Neural cell (in vitro differentiated cells): ENCODE measurements at regions not wholly inside any gene's neighbourhood (a gene's known extent, or its start where the extent isn't known, plus 50 kb on each side); places are given as distances from the start of the nearest gene placed in this dataset.

ENCODE experiments used
- H2AFZ ChIP-seq: fragments of 200-600, 300-800 bp; sonication (generic), shearing (Covaris generic); 2 replicates; pipeline ENCODE4 v1.6.0; 2014; ENCODE audit warnings: low read depth, mild to moderate bottlenecking, antibody characterized with exemption, low read length, moderate library complexity
- H3F3A ChIP-seq: fragments of 200-600 bp; shearing (Covaris generic); 2 replicates; pipeline ENCODE4 v1.6.1; 2016; ENCODE audit warnings: mild to moderate bottlenecking, moderate library complexity, mixed read lengths, antibody characterized with exemption, low read length; ENCODE audit not compliant: insufficient read depth, poor library complexity, severe bottlenecking
- H3K27ac ChIP-seq: fragments of 200-600, 300-800 bp; sonication (generic), shearing (Covaris generic); 2 replicates; pipeline ENCODE4 v1.5.1; 2014; ENCODE audit warnings: mild to moderate bottlenecking, low read length, moderate library complexity
- H3K27me3 ChIP-seq: fragments of 300-800, 200-600 bp; sonication (generic), shearing (Covaris generic); 2 replicates; pipeline ENCODE4 v1.6.0; 2014; ENCODE audit warnings: mild to moderate bottlenecking, low read depth, low read length, moderate library complexity; ENCODE audit not compliant: insufficient read depth
- H3K36me3 ChIP-seq: fragments of 300-800, 200-600 bp; sonication (generic), shearing (Covaris generic); 2 replicates; pipeline ENCODE4 v1.5.1; 2014; ENCODE audit warnings: mild to moderate bottlenecking, antibody characterized with exemption, low read length, moderate library complexity; ENCODE audit not compliant: insufficient read depth
- H3K4me2 ChIP-seq: fragments of 300-800, 200-600 bp; sonication (generic), shearing (Covaris generic); 2 replicates; pipeline ENCODE4 v1.6.0; 2014; ENCODE audit warnings: mild to moderate bottlenecking, low read length
- H3K4me3 ChIP-seq: fragments of 300-800, 200-600 bp; sonication (generic), shearing (Covaris generic); 2 replicates; pipeline ENCODE4 v1.5.1; 2014; ENCODE audit warnings: mild to moderate bottlenecking, low read length, moderate library complexity
- H3K79me2 ChIP-seq: fragments of 200-600 bp; shearing (Covaris generic); replicated peaks from 2 replicates; pipeline ENCODE4 v1.6.0; 2014; ENCODE audit warnings: mild to moderate bottlenecking, low read length, moderate library complexity; ENCODE audit not compliant: insufficient read depth
- H3K9ac ChIP-seq: fragments of 300-800, 200-600 bp; sonication (generic), shearing (Covaris generic); 2 replicates; pipeline ENCODE4 v1.6.1; 2016; ENCODE audit warnings: mild to moderate bottlenecking, low read length, mixed read lengths
- H3K9me2 ChIP-seq: fragments of 200-600 bp; shearing (Covaris generic); 2 replicates; pipeline ENCODE4 v1.6.1; 2016; ENCODE audit warnings: mild to moderate bottlenecking, low read length, mixed read lengths; ENCODE audit not compliant: insufficient read depth
- H3K9me3 ChIP-seq: fragments of 200-600, 300-800 bp; sonication (generic), shearing (Covaris generic); 2 replicates; pipeline ENCODE4 v1.6.1; 2016; ENCODE audit warnings: mild to moderate bottlenecking, mixed run types, low read length, moderate library complexity, mixed read lengths
- H4K20me1 ChIP-seq: fragments of 200-600 bp; shearing (Covaris generic); 2 replicates; pipeline ENCODE4 v1.6.1; 2016; ENCODE audit warnings: mild to moderate bottlenecking, mixed run types; ENCODE audit not compliant: insufficient read depth
- EP300 ChIP-seq: fragments of 450-650 bp; conservative IDR thresholded peaks from 2 replicates; pipeline ENCODE4 v1.6.1; 2014; ENCODE audit warnings: antibody characterized with exemption, mild to moderate bottlenecking, moderate library complexity; ENCODE audit not compliant: poor library complexity, severe bottlenecking
- EZH2 ChIP-seq: fragments of 200-600, 300-800 bp; shearing (Covaris generic), sonication (generic); IDR thresholded peaks from 2 replicates; pipeline ENCODE4 v1.6.1; 2014; ENCODE audit warnings: antibody characterized with exemption, low read length, borderline replicate concordance, mild to moderate bottlenecking; ENCODE audit not compliant: insufficient read depth, poor library complexity, severe bottlenecking
- MXI1 ChIP-seq: fragments of 450-650 bp; conservative IDR thresholded peaks from 2 replicates; pipeline ENCODE4 v1.6.1; 2014; ENCODE audit warnings: antibody characterized with exemption, mild to moderate bottlenecking; ENCODE audit not compliant: poor library complexity, severe bottlenecking
- POLR2AphosphoS5 ChIP-seq: IDR thresholded peaks from 2 replicates; pipeline ENCODE4 v1.6.1; 2012
- RAD21 ChIP-seq: fragments of 450-650 bp; conservative IDR thresholded peaks from 2 replicates; pipeline ENCODE4 v1.6.1; 2014; ENCODE audit warnings: antibody characterized with exemption, mild to moderate bottlenecking, moderate library complexity
- SMC3 ChIP-seq: fragments of 450-650 bp; conservative IDR thresholded peaks from 2 replicates; pipeline ENCODE4 v1.6.1; 2014; ENCODE audit warnings: antibody characterized with exemption, mild to moderate bottlenecking, moderate library complexity; ENCODE audit not compliant: poor library complexity
- TAF1 ChIP-seq: IDR thresholded peaks from 2 replicates; pipeline ENCODE4 v1.6.1; 2012; ENCODE audit warnings: low read depth
- TF ChIP-seq, protein P1 (sequence below): IDR thresholded peaks from 2 replicates; pipeline ENCODE4 v1.6.1; 2012; ENCODE audit warnings: borderline replicate concordance
- TF ChIP-seq, protein P2 (sequence below): fragments of 450-650 bp; IDR thresholded peaks from 2 replicates; pipeline ENCODE4 v1.5.1; 2014; ENCODE audit warnings: antibody characterized with exemption, mild to moderate bottlenecking, moderate library complexity; ENCODE audit not compliant: poor library complexity, severe bottlenecking

DNA sequence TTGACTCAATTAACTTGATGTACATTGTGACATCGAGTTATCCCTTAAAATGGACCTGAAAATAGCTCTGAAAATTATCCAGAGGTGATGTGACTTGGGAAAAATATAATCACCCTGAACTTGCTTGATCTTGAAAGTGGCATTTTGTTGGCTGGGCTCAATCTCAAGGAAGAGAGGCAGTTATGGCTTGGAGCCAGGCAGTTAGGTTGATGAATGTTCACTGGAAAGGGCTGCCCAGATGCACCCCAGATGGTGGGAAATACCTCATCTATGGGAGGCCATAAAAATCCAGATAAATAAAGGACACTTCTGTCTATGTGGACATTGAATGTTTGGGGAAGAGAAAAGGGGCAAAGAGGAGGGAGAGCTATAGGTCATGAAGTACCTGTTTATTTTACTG is 55.7 kb upstream of the OR5AN1 start:
- Histone ChIP-seq H3K27ac (no peak overlapping the region), H3K9ac (no peak overlapping the region), H3K9me2 (no peaks in the 10 kb centered on the region), H4K20me1 (no peaks in the 10 kb centered on the region), H3K4me2 (no peak overlapping the region), H3F3A (no peaks in the 10 kb centered on the region), H2AFZ (no peak overlapping the region), H3K4me3 (no peak overlapping the region), H3K27me3 (no peaks in the 10 kb centered on the region), H3K9me3 (no peaks in the 10 kb centered on the region), H3K36me3 (no peaks in the 10 kb centered on the region), H3K79me2 (no peaks in the 10 kb centered on the region)
- no peak for TF ChIP-seq SMC3
- no peak for TF ChIP-seq EZH2
- TF ChIP-seq, protein P1, sequence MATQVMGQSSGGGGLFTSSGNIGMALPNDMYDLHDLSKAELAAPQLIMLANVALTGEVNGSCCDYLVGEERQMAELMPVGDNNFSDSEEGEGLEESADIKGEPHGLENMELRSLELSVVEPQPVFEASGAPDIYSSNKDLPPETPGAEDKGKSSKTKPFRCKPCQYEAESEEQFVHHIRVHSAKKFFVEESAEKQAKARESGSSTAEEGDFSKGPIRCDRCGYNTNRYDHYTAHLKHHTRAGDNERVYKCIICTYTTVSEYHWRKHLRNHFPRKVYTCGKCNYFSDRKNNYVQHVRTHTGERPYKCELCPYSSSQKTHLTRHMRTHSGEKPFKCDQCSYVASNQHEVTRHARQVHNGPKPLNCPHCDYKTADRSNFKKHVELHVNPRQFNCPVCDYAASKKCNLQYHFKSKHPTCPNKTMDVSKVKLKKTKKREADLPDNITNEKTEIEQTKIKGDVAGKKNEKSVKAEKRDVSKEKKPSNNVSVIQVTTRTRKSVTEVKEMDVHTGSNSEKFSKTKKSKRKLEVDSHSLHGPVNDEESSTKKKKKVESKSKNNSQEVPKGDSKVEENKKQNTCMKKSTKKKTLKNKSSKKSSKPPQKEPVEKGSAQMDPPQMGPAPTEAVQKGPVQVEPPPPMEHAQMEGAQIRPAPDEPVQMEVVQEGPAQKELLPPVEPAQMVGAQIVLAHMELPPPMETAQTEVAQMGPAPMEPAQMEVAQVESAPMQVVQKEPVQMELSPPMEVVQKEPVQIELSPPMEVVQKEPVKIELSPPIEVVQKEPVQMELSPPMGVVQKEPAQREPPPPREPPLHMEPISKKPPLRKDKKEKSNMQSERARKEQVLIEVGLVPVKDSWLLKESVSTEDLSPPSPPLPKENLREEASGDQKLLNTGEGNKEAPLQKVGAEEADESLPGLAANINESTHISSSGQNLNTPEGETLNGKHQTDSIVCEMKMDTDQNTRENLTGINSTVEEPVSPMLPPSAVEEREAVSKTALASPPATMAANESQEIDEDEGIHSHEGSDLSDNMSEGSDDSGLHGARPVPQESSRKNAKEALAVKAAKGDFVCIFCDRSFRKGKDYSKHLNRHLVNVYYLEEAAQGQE: no peak
- TF ChIP-seq, protein P2, sequence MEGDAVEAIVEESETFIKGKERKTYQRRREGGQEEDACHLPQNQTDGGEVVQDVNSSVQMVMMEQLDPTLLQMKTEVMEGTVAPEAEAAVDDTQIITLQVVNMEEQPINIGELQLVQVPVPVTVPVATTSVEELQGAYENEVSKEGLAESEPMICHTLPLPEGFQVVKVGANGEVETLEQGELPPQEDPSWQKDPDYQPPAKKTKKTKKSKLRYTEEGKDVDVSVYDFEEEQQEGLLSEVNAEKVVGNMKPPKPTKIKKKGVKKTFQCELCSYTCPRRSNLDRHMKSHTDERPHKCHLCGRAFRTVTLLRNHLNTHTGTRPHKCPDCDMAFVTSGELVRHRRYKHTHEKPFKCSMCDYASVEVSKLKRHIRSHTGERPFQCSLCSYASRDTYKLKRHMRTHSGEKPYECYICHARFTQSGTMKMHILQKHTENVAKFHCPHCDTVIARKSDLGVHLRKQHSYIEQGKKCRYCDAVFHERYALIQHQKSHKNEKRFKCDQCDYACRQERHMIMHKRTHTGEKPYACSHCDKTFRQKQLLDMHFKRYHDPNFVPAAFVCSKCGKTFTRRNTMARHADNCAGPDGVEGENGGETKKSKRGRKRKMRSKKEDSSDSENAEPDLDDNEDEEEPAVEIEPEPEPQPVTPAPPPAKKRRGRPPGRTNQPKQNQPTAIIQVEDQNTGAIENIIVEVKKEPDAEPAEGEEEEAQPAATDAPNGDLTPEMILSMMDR: no peak
- no peak for TF ChIP-seq MXI1
- no peak for TF ChIP-seq EP300
- TF ChIP-seq TAF1: no peak
- no peak for TF ChIP-seq POLR2AphosphoS5
- no peak for TF ChIP-seq RAD21

DNA sequence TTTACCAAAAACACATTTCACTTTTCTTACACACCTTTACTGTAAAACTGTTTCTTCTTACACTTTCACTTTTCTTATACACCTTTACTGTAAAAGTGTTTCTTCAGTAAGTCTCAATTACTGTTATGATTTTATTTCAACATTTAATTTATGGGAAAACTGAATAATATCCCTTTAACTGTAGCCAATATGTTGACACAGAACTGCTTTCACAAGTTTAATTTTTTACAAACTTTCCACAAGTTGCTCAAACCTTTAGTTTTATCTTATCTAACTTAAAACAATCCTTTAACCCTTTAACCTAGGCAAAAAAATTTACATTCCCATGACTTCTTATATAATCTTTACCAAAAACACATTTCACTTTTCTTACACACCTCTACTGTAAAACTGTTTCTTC is 63.3 kb upstream of the OR5AN1 start:
- H3K9me3 ChIP-seq: no peaks in the 10 kb centered on the region
- H4K20me1 ChIP-seq: no peaks in the 10 kb centered on the region
- no peaks in the 10 kb centered on the region for H3K27me3 ChIP-seq
- no peak overlapping the region for H3K4me2 ChIP-seq
- no peaks in the 10 kb centered on the region for H3K9me2 ChIP-seq
- H2AFZ ChIP-seq: no peak overlapping the region
- no peak overlapping the region for H3K4me3 ChIP-seq
- H3F3A ChIP-seq: no peaks in the 10 kb centered on the region
- no peaks in the 10 kb centered on the region for H3K79me2 ChIP-seq
- H3K27ac ChIP-seq: no peak overlapping the region
- H3K9ac ChIP-seq: no peak overlapping the region
- no peaks in the 10 kb centered on the region for H3K36me3 ChIP-seq
- TF ChIP-seq EP300: no peak
- no peak for TF ChIP-seq RAD21
- no peak for TF ChIP-seq EZH2
- no peak for TF ChIP-seq SMC3
- no peak for TF ChIP-seq TAF1
- no peak for TF ChIP-seq MXI1
- TF ChIP-seq, protein P2: no peak
- no peak for TF ChIP-seq POLR2AphosphoS5
- TF ChIP-seq, protein P1: no peak
